Inflammatory macrophage treated with lipopolysaccharide for 4 hours (primary cell): ENCODE measurements at regions not wholly inside any gene's neighbourhood (a gene's known extent, or its start where the extent isn't known, plus 50 kb on each side); places are given as distances from the start of the nearest gene placed in this dataset.
"Not testable (repeated sequence)": the region's sequence is repeated elsewhere in the genome, so short reads cannot be mapped to it uniquely, and the experiment has no call there.

Source experiments
- DNase-seq: peaks from one replicate; pipeline ENCODE4 v3.0.0-alpha.2; 2020

- no peak for DNase-seq
Measured at GRCh38 chr6:47180633-47181032, 129.1 kb downstream of the TNFRSF21 start.

- DNase-seq = no peak
Measured at GRCh38 chr6:47179286-47179685, 130.4 kb downstream of the TNFRSF21 start.

- DNase-seq = no peak
Measured at GRCh38 chr6:47175656-47176055, 133.5 kb upstream of the ADGRF1 start.

- DNase-seq = no peak
Measured at GRCh38 chr6:47174502-47175023, 132.4 kb upstream of the ADGRF1 start.

- not testable (repeated sequence) for DNase-seq
Measured at GRCh38 chr6:47174063-47174462, 131.9 kb upstream of the ADGRF1 start.

- DNase-seq = not testable (repeated sequence)
Measured at GRCh38 chr6:47173145-47173544, 131.0 kb upstream of the ADGRF1 start.

GRCh38 chr6:47170617-47170947 is 128.4 kb upstream of the ADGRF1 start:
- peak; percentile 71 for DNase-seq

GRCh38 chr6:47169785-47170616 is 127.9 kb upstream of the ADGRF1 start:
- DNase-seq = peak; percentile 45

GRCh38 chr6:47168180-47168579 is 126.0 kb upstream of the ADGRF1 start:
- peak; percentile 92 for DNase-seq

GRCh38 chr6:47165918-47166317 is 123.8 kb upstream of the ADGRF1 start:
- peak; percentile 91 for DNase-seq

GRCh38 chr6:47164877-47165276 is 122.7 kb upstream of the ADGRF1 start:
- no peak for DNase-seq

- no peak for DNase-seq
Measured at GRCh38 chr6:47163536-47163935, 121.4 kb upstream of the ADGRF1 start.

- peak; percentile 80 for DNase-seq
Measured at GRCh38 chr6:47162793-47163192, 120.7 kb upstream of the ADGRF1 start.

GRCh38 chr6:47162231-47162630 is 120.1 kb upstream of the ADGRF1 start:
- no peak for DNase-seq

GRCh38 chr6:47161176-47161687 is 119.1 kb upstream of the ADGRF1 start:
- peak; percentile 94 for DNase-seq

- peak; percentile 50 for DNase-seq
Measured at GRCh38 chr6:47160702-47161101, 118.6 kb upstream of the ADGRF1 start.

- DNase-seq = no peak
Measured at GRCh38 chr6:47159763-47160162, 117.6 kb upstream of the ADGRF1 start.

GRCh38 chr6:47157653-47158219 is 115.6 kb upstream of the ADGRF1 start:
- DNase-seq = no peak

- no peak for DNase-seq
Measured at GRCh38 chr6:47157063-47157462, 114.9 kb upstream of the ADGRF1 start.

- no peak for DNase-seq
Measured at GRCh38 chr6:47156196-47156595, 114.1 kb upstream of the ADGRF1 start.

GRCh38 chr6:47153404-47153755 is 111.2 kb upstream of the ADGRF1 start:
- no peak for DNase-seq

GRCh38 chr6:47152666-47153403 is 110.7 kb upstream of the ADGRF1 start:
- no peak for DNase-seq

GRCh38 chr6:47151232-47151898 is 109.2 kb upstream of the ADGRF1 start:
- no peak for DNase-seq
